Fibroblast of lung (primary cell): ENCODE measurements at regions not wholly inside any gene's neighbourhood (a gene's known extent, or its start where the extent isn't known, plus 50 kb on each side); places are given as distances from the start of the nearest gene placed in this dataset.

Source experiments
- EZH2 ChIP-seq: IDR thresholded peaks from 2 replicates; pipeline ENCODE4 v1.5.1; 2012; ENCODE audit warnings: low read length, control low read depth, mild to moderate bottlenecking; ENCODE audit errors: missing control alignments
- TF ChIP-seq, protein P1 (sequence below), 2 donors: IDR thresholded peaks in 1 of 2; conservative IDR thresholded peaks in 1 of 2; 1 replicate in 1 of 2; 2 replicates in 1 of 2; pipeline ENCODE4 v1.5.1; 2011 to 2012; ENCODE audit warnings: low read length in 2 of 2, control low read depth in 1 of 2, inconsistent platforms in 1 of 2, low read depth in 1 of 2, mild to moderate bottlenecking in 1 of 2

DNA sequence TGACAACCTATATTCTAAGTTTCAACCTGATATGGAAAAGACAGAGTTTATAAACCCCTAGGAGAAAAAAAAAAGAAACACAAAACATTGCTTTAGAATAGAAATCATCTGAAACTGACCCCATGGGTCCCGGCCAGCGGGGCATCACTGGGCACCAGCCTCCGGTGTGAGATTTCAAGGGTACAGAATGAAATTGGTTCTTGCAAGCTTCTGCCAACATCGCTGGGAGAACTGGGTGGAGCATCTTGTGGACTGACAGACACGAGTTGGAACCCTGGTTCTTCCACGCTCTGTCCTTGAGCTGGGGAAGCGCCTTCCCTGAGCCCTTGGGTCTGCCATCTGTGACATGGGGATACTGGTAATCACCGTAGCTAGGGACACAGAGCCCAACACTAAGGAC lies 173.6 kb downstream of the PHETA1 start:
- TF ChIP-seq, protein P1, sequence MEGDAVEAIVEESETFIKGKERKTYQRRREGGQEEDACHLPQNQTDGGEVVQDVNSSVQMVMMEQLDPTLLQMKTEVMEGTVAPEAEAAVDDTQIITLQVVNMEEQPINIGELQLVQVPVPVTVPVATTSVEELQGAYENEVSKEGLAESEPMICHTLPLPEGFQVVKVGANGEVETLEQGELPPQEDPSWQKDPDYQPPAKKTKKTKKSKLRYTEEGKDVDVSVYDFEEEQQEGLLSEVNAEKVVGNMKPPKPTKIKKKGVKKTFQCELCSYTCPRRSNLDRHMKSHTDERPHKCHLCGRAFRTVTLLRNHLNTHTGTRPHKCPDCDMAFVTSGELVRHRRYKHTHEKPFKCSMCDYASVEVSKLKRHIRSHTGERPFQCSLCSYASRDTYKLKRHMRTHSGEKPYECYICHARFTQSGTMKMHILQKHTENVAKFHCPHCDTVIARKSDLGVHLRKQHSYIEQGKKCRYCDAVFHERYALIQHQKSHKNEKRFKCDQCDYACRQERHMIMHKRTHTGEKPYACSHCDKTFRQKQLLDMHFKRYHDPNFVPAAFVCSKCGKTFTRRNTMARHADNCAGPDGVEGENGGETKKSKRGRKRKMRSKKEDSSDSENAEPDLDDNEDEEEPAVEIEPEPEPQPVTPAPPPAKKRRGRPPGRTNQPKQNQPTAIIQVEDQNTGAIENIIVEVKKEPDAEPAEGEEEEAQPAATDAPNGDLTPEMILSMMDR (conservative IDR thresholded peaks at IDR 0.05 in 1 of 2, IDR thresholded peaks at IDR 0.05 in 1 of 2; ENCODE audit: low read depth in 1 of 2, low read length in 2 of 2): no peak
- TF ChIP-seq EZH2: no peak
